HCT116 (cell line): ENCODE measurements at regions not wholly inside any gene's neighbourhood (a gene's known extent, or its start where the extent isn't known, plus 50 kb on each side); places are given as distances from the start of the nearest gene placed in this dataset.

Source experiments
- ATAC-seq: fragments of 200-7000 bp; cut with Tn5 transposase; 2 replicates; pipeline ENCODE4 v1.9.1; 2020; ENCODE audit warnings: mild to moderate bottlenecking, moderate library complexity
- BruUV-seq: library from RNA; stranded (reverse); fragments of 400-500 nt; replicated peaks from 2 replicates; lab custom pipeline; 2021; lab: Mats Ljungman, UMichigan
- CTCF ChIA-PET: fragments of 300-600 bp; sonication (Branson Sonifier 250); formaldehyde crosslinking; loops from one replicate; lab custom pipeline; 2021; ENCODE audit warnings: antibody characterized with exemption; lab: Charles Lee
- POLR2A ChIA-PET: fragments of 300-600, 350-600 bp; sonication (Branson Sonifier 250); formaldehyde crosslinking; loops from one replicate; lab custom pipeline; 2021; ENCODE audit warnings: antibody characterized with exemption; lab: Charles Lee
- RAD21 ChIA-PET, 2 experiments: fragments of 300-600 bp; sonication (Branson Sonifier 250); formaldehyde crosslinking; loops; one replicate each; lab custom pipeline; 2023; ENCODE audit warnings: low total read pairs in 2 of 2; ENCODE audit not compliant: uncharacterized antibody in 2 of 2, unreplicated experiment in 2 of 2, low non-redundant PET in 1 of 2; lab: Charles Lee
- DNase-seq: peaks from one replicate; pipeline ENCODE4 v3.0.0-alpha.2; 2010; ENCODE audit warnings: low read depth, low spot score
- H2AFZ ChIP-seq: fragments of 200-600 bp; shearing (Covaris generic), sonication (generic); 2 replicates; pipeline ENCODE4 v1.6.1; 2017; ENCODE audit warnings: low read depth, mixed run types, mixed read lengths, antibody characterized with exemption, low read length; ENCODE audit not compliant: poor library complexity, severe bottlenecking
- H3K27ac ChIP-seq: 2 replicates; pipeline ENCODE4 v1.5.1; 2012; ENCODE audit warnings: low read depth, low read length
- H3K27me3 ChIP-seq: fragments of 200-600 bp; sonication (generic); 2 replicates; pipeline ENCODE4 v1.6.1; 2016; ENCODE audit warnings: mixed run types, low read length, mixed read lengths; ENCODE audit not compliant: insufficient read depth
- H3K36me3 ChIP-seq, 2 experiments: fragments of 200-500 bp in 1 of 2; fragments of 200-600 bp in 1 of 2; sonication (Bioruptor generic) in 1 of 2; sonication (generic) in 1 of 2; 2 replicates each; pipeline versions ENCODE4 v1.5.1 to v1.6.1; 2014 to 2016; ENCODE audit warnings: low read length in 2 of 2, inconsistent platforms in 1 of 2, mixed read lengths in 1 of 2, mixed run types in 1 of 2; ENCODE audit not compliant: insufficient read depth in 2 of 2, control insufficient read depth in 1 of 2
- H3K4me1 ChIP-seq, 2 experiments: fragments of 200-600 bp in 1 of 2; sonication (generic) in 1 of 2; 2 replicates each; pipeline versions ENCODE4 v1.5.1 to v1.6.1; 2012 to 2017; ENCODE audit warnings: low read length in 2 of 2, inconsistent platforms in 1 of 2, mild to moderate bottlenecking in 1 of 2, mixed read lengths in 1 of 2, mixed run types in 1 of 2, moderate library complexity in 1 of 2; ENCODE audit not compliant: insufficient read depth in 2 of 2, control insufficient read depth in 1 of 2
- H3K4me2 ChIP-seq: fragments of 200-600 bp; sonication (generic); 2 replicates; pipeline ENCODE4 v1.6.1; 2017; ENCODE audit warnings: mixed run types, low read length, mixed read lengths
- H3K4me3 ChIP-seq, 2 experiments: fragments of 200-600 bp in 1 of 2; sonication (generic) in 1 of 2; replicated peaks in 1 of 2; 2 replicates each; pipeline ENCODE4 v1.5.1; 2011 to 2016; ENCODE audit warnings: low read length in 2 of 2, control low read depth in 1 of 2, low read depth in 1 of 2, mild to moderate bottlenecking in 1 of 2, mixed read lengths in 1 of 2, mixed run types in 1 of 2
- H3K79me2 ChIP-seq: fragments of 200-600 bp; sonication (generic); 2 replicates; pipeline ENCODE4 v1.6.1; 2017; ENCODE audit warnings: mild to moderate bottlenecking, mixed run types, low read length, moderate library complexity, mixed read lengths; ENCODE audit not compliant: insufficient read depth
- H3K9ac ChIP-seq: fragments of 200-600 bp; sonication (generic); 2 replicates; pipeline ENCODE4 v1.6.1; 2016; ENCODE audit warnings: low read length, mixed read lengths
- H3K9me2 ChIP-seq: fragments of 200-600 bp; sonication (generic), shearing (Covaris generic); 2 replicates; pipeline ENCODE4 v1.6.1; 2017; ENCODE audit warnings: mixed run types, mild to moderate bottlenecking, moderate library complexity; ENCODE audit not compliant: insufficient read depth
- H3K9me3 ChIP-seq, 2 experiments: fragments of 200-500 bp in 1 of 2; fragments of 200-600 bp in 1 of 2; sonication (Bioruptor generic) in 1 of 2; sonication (generic) in 1 of 2; 2 replicates each; pipeline ENCODE4 v1.6.1; 2014 to 2017; ENCODE audit warnings: low read length in 2 of 2, mixed read lengths in 2 of 2, inconsistent platforms in 1 of 2, low read depth in 1 of 2, mild to moderate bottlenecking in 1 of 2, mixed run types in 1 of 2, moderate library complexity in 1 of 2; ENCODE audit not compliant: control insufficient read depth in 1 of 2, insufficient read depth in 1 of 2
- H4K20me1 ChIP-seq: fragments of 200-600 bp; sonication (generic), shearing (Covaris generic); 2 replicates; pipeline ENCODE4 v1.6.1; 2017; ENCODE audit warnings: mixed run types, mild to moderate bottlenecking, moderate library complexity; ENCODE audit not compliant: insufficient read depth
- EGR1 ChIP-seq: IDR thresholded peaks from 2 replicates; pipeline ENCODE4 v1.6.1; 2012; ENCODE audit warnings: low read depth
- FOSL1 ChIP-seq: IDR thresholded peaks from 2 replicates; pipeline ENCODE4 v1.6.1; 2012; ENCODE audit warnings: low read depth
- POLR2AphosphoS5 ChIP-seq: IDR thresholded peaks from 2 replicates; pipeline ENCODE4 v1.6.1; 2011; ENCODE audit warnings: mild to moderate bottlenecking, low read depth, low read length, moderate library complexity
- SP1 ChIP-seq: IDR thresholded peaks from 2 replicates; pipeline ENCODE4 v1.6.1; 2012; ENCODE audit warnings: low read depth
- YY1 ChIP-seq: IDR thresholded peaks from 2 replicates; pipeline ENCODE4 v1.6.1; 2011; ENCODE audit warnings: low read length, low read depth, moderate library complexity, mild to moderate bottlenecking; ENCODE audit not compliant: insufficient replicate concordance; ENCODE audit errors: extremely low read depth
- ZNF274 ChIP-seq: fragments of 200-500 bp; sonication (Bioruptor generic); IDR thresholded peaks from 2 replicates; pipeline ENCODE4 v1.6.1; 2014; ENCODE audit warnings: mild to moderate bottlenecking, low read depth, low read length, inconsistent platforms
- intact Hi-C: fragments of 100-400 bp; cut with micrococcal nuclease; formaldehyde crosslinking; loops from 2 replicates; pipeline ENCODE4 v1.10.0; 2022
- TF ChIP-seq, protein P1 (sequence below), 3 experiments: fragments of 200-600 bp in 1 of 3; sonication (generic) in 1 of 3; IDR thresholded peaks in 2 of 3; conservative IDR thresholded peaks in 1 of 3; 2 replicates each; pipeline ENCODE4 v1.5.1; 2012 to 2017; ENCODE audit warnings: low read depth in 2 of 3, low read length in 2 of 3, antibody characterized with exemption in 1 of 3, borderline replicate concordance in 1 of 3, control low read depth in 1 of 3, mild to moderate bottlenecking in 1 of 3, mixed read lengths in 1 of 3, mixed run types in 1 of 3, moderate library complexity in 1 of 3; ENCODE audit not compliant: insufficient read depth in 1 of 3
- TF ChIP-seq, protein P2 (sequence below): IDR thresholded peaks from 2 replicates; pipeline ENCODE4 v1.6.1; 2011; ENCODE audit warnings: mild to moderate bottlenecking, low read length, moderate library complexity; ENCODE audit not compliant: insufficient replicate concordance; ENCODE audit errors: extremely low read depth
- TF ChIP-seq, protein P3 (sequence below): IDR thresholded peaks from 2 replicates; pipeline ENCODE4 v1.6.1; 2012

DNA sequence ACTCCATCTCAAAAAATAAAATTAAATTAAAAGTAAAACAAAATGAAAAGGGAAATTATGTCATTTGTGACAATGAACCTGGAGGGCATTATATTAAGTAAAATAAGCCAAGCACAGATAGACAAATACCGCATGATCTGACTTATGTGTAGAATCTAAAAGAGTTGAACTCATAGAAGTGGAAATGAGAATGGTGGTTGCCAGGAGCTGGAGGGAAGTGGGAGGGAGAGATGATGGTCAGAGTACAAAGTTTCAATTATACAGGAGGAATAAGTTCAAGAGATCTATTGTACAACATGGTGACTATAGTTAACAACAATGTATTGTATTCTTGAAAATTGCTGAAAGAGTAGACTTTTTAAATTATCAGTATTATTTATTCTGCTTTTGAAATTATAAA, 183.4 kb downstream of the ID4 start:
- ATAC-seq (no peak), DNase-seq (no peak)
- RAD21 ChIA-PET: no interaction called here
- Histone ChIP-seq H3K79me2 (no peaks in the 10 kb centered on the region), H3K9me3 (no peaks in the 10 kb centered on the region), H3K4me2 (no peak overlapping the region), H3K36me3 (no peaks in the 10 kb centered on the region), H3K9me2 (no peaks in the 10 kb centered on the region), H3K4me1 (no peaks in the 10 kb centered on the region), H3K27me3 (no peaks in the 10 kb centered on the region), H3K9ac (no peak overlapping the region), H3K27ac (no peak overlapping the region), H4K20me1 (no peaks in the 10 kb centered on the region), H3K4me3 (no peak overlapping the region), H2AFZ (no peak overlapping the region)
- BruUV-seq: no TSS peak
- intact Hi-C loops: no loop called here
- CTCF ChIA-PET: no interaction called here
- TF ChIP-seq YY1 (no peak), ZNF274 (no peak), SP1 (no peak), POLR2AphosphoS5 (no peak), EGR1 (no peak), FOSL1 (no peak)
- TF ChIP-seq, protein P1, sequence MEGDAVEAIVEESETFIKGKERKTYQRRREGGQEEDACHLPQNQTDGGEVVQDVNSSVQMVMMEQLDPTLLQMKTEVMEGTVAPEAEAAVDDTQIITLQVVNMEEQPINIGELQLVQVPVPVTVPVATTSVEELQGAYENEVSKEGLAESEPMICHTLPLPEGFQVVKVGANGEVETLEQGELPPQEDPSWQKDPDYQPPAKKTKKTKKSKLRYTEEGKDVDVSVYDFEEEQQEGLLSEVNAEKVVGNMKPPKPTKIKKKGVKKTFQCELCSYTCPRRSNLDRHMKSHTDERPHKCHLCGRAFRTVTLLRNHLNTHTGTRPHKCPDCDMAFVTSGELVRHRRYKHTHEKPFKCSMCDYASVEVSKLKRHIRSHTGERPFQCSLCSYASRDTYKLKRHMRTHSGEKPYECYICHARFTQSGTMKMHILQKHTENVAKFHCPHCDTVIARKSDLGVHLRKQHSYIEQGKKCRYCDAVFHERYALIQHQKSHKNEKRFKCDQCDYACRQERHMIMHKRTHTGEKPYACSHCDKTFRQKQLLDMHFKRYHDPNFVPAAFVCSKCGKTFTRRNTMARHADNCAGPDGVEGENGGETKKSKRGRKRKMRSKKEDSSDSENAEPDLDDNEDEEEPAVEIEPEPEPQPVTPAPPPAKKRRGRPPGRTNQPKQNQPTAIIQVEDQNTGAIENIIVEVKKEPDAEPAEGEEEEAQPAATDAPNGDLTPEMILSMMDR (IDR thresholded peaks at IDR 0.05 in 2 of 3, conservative IDR thresholded peaks at IDR 0.05 in 1 of 3; ENCODE audit: borderline replicate concordance in 1 of 3, insufficient read depth in 1 of 3, low read depth in 2 of 3, low read length in 2 of 3): no peak
- TF ChIP-seq, protein P2, sequence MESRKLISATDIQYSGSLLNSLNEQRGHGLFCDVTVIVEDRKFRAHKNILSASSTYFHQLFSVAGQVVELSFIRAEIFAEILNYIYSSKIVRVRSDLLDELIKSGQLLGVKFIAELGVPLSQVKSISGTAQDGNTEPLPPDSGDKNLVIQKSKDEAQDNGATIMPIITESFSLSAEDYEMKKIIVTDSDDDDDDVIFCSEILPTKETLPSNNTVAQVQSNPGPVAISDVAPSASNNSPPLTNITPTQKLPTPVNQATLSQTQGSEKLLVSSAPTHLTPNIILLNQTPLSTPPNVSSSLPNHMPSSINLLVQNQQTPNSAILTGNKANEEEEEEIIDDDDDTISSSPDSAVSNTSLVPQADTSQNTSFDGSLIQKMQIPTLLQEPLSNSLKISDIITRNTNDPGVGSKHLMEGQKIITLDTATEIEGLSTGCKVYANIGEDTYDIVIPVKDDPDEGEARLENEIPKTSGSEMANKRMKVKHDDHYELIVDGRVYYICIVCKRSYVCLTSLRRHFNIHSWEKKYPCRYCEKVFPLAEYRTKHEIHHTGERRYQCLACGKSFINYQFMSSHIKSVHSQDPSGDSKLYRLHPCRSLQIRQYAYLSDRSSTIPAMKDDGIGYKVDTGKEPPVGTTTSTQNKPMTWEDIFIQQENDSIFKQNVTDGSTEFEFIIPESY: no peak
- TF ChIP-seq, protein P3, sequence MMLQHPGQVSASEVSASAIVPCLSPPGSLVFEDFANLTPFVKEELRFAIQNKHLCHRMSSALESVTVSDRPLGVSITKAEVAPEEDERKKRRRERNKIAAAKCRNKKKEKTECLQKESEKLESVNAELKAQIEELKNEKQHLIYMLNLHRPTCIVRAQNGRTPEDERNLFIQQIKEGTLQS: no peak
- POLR2A ChIA-PET: no interaction called here
